ENCODE measurements at regions not wholly inside any gene's neighbourhood (a gene's known extent, or its start where the extent isn't known, plus 50 kb on each side); places are given as distances from the start of the nearest gene placed in this dataset.

GRCh38 chr10:78202386-78202785 lies 168.7 kb downstream of the RPS24 start:
- TF ChIP-seq, protein P1, sequence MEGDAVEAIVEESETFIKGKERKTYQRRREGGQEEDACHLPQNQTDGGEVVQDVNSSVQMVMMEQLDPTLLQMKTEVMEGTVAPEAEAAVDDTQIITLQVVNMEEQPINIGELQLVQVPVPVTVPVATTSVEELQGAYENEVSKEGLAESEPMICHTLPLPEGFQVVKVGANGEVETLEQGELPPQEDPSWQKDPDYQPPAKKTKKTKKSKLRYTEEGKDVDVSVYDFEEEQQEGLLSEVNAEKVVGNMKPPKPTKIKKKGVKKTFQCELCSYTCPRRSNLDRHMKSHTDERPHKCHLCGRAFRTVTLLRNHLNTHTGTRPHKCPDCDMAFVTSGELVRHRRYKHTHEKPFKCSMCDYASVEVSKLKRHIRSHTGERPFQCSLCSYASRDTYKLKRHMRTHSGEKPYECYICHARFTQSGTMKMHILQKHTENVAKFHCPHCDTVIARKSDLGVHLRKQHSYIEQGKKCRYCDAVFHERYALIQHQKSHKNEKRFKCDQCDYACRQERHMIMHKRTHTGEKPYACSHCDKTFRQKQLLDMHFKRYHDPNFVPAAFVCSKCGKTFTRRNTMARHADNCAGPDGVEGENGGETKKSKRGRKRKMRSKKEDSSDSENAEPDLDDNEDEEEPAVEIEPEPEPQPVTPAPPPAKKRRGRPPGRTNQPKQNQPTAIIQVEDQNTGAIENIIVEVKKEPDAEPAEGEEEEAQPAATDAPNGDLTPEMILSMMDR (IDR thresholded peaks at IDR 0.05), result no peak
- no peak for TF ChIP-seq ZFX (IDR thresholded peaks at IDR 0.05; ENCODE audit: borderline replicate concordance)
- no peak overlapping the region for H3K27ac ChIP-seq

DNA sequence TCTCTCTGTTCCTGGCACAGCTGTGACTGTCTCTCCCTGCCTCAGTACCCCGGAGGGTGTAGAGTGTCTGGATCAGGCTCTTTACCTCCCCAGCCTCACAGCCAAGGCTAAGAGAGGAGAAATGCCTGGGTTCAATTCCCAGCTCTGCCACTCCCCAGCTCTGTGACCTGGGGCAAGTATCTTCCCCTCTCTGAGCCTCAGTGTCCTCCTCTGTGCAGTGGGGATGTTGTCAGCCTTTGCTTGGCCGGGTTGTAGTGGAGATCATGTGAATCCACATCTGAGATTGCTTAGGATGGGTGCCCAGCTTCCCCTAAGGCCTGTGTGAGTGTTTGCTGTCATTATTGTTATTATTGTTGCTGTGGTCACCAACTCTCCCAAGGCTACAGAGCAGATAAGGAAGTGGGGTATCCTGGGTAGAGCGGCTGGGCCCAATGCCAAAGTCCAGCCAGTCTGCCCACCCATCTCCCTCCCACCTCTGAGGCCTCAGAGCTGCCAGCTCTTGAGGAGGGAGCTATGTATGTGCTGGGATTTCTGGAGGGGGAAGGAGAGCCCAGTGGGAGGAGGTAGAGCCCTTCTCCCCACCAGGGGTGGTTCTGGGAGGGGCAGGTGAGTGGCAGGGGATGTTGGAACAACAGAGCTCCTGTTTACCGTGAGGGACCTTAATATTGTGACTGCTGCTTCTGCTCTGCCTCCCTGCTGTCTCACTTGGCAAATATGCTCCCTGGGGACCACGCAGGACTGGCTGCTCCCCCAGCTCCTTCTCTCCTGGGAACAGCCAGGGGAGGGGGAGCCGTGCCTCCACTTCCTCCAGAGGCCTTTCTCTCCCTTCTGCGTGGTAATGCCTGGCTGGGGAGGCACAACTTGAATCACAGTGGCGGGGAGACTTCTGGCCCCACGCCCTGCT lies 170.5 kb downstream of the RPS24 start:
- TF ChIP-seq ZFX (IDR thresholded peaks at IDR 0.05; ENCODE audit: borderline replicate concordance), result no peak
- TF ChIP-seq, protein P1 (IDR thresholded peaks at IDR 0.05), result no peak
- no peak overlapping the region for H3K27ac ChIP-seq

DNA sequence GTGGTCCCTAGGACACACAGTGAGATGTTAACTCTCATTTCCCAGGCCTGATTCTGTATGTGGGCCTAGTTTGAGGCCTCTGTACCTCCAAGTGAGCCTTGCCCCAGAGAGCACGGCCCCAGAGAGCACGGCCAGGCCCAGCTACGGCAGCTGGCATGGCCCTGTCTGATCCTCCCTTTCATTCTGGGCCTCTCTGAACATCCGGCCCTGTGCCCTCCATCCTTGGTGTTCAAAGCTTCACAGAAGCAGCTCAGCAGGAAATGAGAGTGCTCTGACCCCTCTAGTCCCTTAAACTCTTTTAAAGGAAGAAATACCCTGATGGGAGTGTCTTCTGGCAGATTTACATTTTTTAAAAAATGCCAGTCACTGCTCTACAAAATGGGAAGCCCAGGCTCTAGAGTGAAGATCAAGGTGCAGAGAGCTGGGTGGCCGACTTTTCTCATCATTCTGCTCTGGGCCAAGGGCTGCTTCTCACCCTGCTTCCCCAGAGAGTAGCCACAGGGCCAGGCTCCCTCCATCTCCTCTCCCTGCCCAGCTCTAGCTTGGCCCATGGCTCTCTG lies 171.9 kb downstream of the RPS24 start:
- no peak for TF ChIP-seq ZFX (IDR thresholded peaks at IDR 0.05; ENCODE audit: borderline replicate concordance)
- TF ChIP-seq, protein P1 (IDR thresholded peaks at IDR 0.05), result no peak
- H3K27ac ChIP-seq, result no peak overlapping the region

DNA sequence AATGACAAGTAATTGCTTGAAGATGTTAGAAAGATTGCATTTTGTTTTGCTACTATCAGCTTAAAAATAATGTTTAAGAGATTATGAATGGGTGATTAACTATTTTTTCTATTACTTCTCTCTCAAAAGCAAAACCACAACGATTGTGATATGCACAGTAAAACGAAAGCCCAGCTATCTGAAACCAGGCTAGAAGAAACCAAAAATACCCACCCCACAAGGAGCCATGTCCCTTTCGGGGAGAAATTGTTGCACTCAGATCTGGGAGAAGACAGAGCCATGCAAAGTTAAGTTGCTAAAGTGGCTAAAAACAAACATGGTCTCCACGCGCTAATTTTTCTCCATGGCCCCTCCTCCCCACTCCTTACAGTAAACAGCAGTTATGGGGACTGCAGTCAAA lies 173.6 kb downstream of the RPS24 start:
- no peak for TF ChIP-seq ZFX (IDR thresholded peaks at IDR 0.05; ENCODE audit: borderline replicate concordance)
- TF ChIP-seq, protein P1 (IDR thresholded peaks at IDR 0.05), result no peak
- no peak overlapping the region for H3K27ac ChIP-seq

- no peak overlapping the region for H3K27ac ChIP-seq
- TF ChIP-seq, protein P1 (IDR thresholded peaks at IDR 0.05), result no peak
- no peak for TF ChIP-seq ZFX (IDR thresholded peaks at IDR 0.05; ENCODE audit: borderline replicate concordance)
These were observed 174.1 kb downstream of the RPS24 start for GRCh38 chr10:78207776-78208175.

DNA sequence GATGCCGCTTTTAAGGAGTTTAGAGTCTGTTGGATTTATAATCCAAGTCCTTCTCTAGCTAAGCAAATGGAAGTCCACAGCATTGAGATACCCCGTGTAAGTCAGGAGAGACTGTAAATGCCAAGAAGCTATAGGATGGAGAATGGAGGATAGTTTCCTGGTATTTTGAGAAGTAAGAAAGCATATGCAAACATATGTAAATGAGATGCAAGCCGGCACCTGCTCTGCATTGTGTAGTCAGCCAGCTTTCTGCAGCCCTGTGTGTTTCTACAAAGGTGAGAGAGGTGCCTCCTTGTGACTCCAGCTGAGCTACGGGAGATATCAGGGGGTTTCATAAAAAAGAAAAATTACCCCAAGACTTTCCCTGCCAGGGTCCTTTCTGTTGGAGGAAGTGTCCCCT lies 176.3 kb downstream of the RPS24 start:
- no peak for TF ChIP-seq ZFX (IDR thresholded peaks at IDR 0.05; ENCODE audit: borderline replicate concordance)
- TF ChIP-seq, protein P1 (IDR thresholded peaks at IDR 0.05), result no peak
- H3K27ac ChIP-seq, result no peak overlapping the region

- TF ChIP-seq, protein P1 (IDR thresholded peaks at IDR 0.05), result no peak
- TF ChIP-seq ZFX (IDR thresholded peaks at IDR 0.05; ENCODE audit: borderline replicate concordance), result no peak
- H3K27ac ChIP-seq, result no peak overlapping the region
These were observed 176.9 kb downstream of the RPS24 start for GRCh38 chr10:78210548-78210947.

All from 22Rv1 (cell line).